ENCODE measurements at regions not wholly inside any gene's neighbourhood (a gene's known extent, or its start where the extent isn't known, plus 50 kb on each side); places are given as distances from the start of the nearest gene placed in this dataset.
"Not testable (repeated sequence)": the region's sequence is repeated elsewhere in the genome, so short reads cannot be mapped to it uniquely, and the experiment has no call there.

DNA sequence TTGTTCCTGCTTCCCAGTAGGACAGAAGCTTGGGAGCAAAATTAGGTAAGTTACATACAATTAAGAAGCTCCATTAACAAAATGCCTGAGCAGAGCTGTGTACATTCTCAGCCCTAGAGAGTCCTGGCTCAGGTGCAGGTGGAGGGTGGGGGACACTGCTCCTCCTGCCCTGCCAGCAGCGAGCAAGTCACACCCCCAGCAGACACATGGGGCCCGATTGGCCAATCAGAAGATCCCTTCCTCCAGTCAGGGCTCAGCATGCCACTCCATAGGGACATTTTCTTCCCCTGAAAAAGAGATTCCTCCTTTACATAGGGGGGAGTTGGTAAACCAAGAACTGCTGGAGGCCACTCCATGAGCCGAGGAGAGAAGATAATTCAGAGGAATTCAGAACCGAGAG lies 62.1 kb downstream of the PLXNA1 start:
- no peaks in the 10 kb centered on the region for H3F3A ChIP-seq (replicated peaks; ENCODE audit: low read depth)
- H3K4me3 Mint-ChIP-seq, result peak overlapping the region; percentile 59
- DNase-seq (ENCODE audit: low spot score), result peak; percentile 61

DNA sequence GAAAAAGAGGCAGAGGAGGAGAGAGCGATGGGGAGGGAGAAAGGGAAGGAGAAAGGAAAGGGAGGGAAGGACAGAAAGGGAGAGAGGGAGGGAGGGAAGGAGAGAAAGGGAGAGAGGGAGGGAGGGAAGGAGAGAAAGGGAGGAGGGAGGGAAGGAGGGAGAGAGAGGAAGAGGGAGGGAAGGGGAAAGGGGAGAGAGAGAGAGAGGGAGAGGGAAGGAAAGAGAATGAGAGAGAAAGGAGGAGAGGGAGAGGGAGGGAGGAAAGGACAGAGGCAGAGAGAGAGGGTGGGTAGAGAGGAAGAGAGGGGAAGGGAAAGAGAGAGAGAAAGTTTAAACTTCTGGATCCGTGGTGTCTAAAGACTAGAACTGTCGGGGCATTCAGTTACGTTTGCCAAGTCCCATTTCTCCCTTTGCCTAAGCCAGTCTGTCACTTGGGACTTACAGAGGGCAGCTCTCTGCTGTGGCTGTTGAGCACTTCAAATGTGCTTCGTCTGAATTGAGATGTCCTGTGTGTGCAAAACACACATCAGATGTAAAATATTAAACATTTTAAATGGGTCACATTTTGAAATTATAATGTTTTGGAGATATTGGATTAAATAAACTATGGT lies 62.6 kb downstream of the PLXNA1 start:
- Histone ChIP-seq H3K4me2 (0 out of 2 replicates have a peak overlapping the region, but pooled peaks have one; percentile 29), H3K36me3 (ENCODE audit: insufficient read depth) (no peaks in the 10 kb centered on the region), H3K27ac (ENCODE audit: low read depth) (no peak overlapping the region), H3F3A (replicated peaks; ENCODE audit: low read depth) (no peaks in the 10 kb centered on the region), H3K79me2 (replicated peaks; ENCODE audit: insufficient read depth) (no peaks in the 10 kb centered on the region), H4K20me1 (replicated peaks; ENCODE audit: insufficient read depth) (no peaks in the 10 kb centered on the region), H3K4me3 (no peak overlapping the region), H3K27me3 (ENCODE audit: insufficient read depth) (no peaks in the 10 kb centered on the region), H2AFZ (no peak overlapping the region), H3K9me2 (ENCODE audit: insufficient read depth) (no peaks in the 10 kb centered on the region; the same call in 1 of the 2 replicates), H3K4me1 (ENCODE audit: insufficient read depth) (no peaks in the 10 kb centered on the region; the same call in 1 of the 2 replicates)
- Mint-ChIP-seq H3K27me3 (ENCODE audit: insufficient read depth, low read depth, poor library complexity) (peaks cover 12% of the 10 kb centered on the region), H3K27ac (0 out of 2 replicates have a peak overlapping the region, but pooled peaks have one; percentile 65), H3K9me3 (peaks cover 26% of the 10 kb centered on the region), H3K4me3 (peak overlapping the region; percentile 59), H3K36me3 (ENCODE audit: low read depth) (peaks cover 8% of the 10 kb centered on the region; the same call in 2 of the 3 replicates), H3K4me1 (peaks cover 26% of the 10 kb centered on the region)
- DNase-seq (ENCODE audit: low spot score) (no peak), ATAC-seq (no peak)
- no peak for TF ChIP-seq EZH2phosphoT487 (IDR thresholded peaks at IDR 0.05; ENCODE audit: unreplicated experiment)
- TF ChIP-seq ZNF114 (CRISPR knock-in tag; IDR thresholded peaks at IDR 0.05), result no peak
- no peak for TF ChIP-seq POLR2AphosphoS5 (IDR thresholded peaks at IDR 0.05; ENCODE audit: low read depth)

More for the DNA sequence above, 62.1 kb downstream of the PLXNA1 start:
- Histone ChIP-seq H3K36me3 (ENCODE audit: insufficient read depth) (no peaks in the 10 kb centered on the region), H3K27me3 (ENCODE audit: insufficient read depth) (no peaks in the 10 kb centered on the region), H2AFZ (no peak overlapping the region), H3K4me1 (ENCODE audit: insufficient read depth) (no peaks in the 10 kb centered on the region; the same call in 1 of the 2 replicates), H3K79me2 (replicated peaks; ENCODE audit: insufficient read depth) (no peaks in the 10 kb centered on the region), H3K4me3 (no peak overlapping the region), H3K4me2 (0 out of 2 replicates have a peak overlapping the region, but pooled peaks have one; percentile 29), H4K20me1 (replicated peaks; ENCODE audit: insufficient read depth) (no peaks in the 10 kb centered on the region), H3K27ac (ENCODE audit: low read depth) (no peak overlapping the region), H3K9me2 (ENCODE audit: insufficient read depth) (no peaks in the 10 kb centered on the region; the same call in 1 of the 2 replicates)
- H3K4me1 Mint-ChIP-seq, result peaks cover 26% of the 10 kb centered on the region
- TF ChIP-seq STAT1 (IDR thresholded peaks at IDR 0.05; ENCODE audit: unreplicated experiment) (no peak), NANOG (IDR thresholded peaks at IDR 0.05; ENCODE audit: borderline replicate concordance) (no peak), JUNB (IDR thresholded peaks at IDR 0.05; ENCODE audit: unreplicated experiment) (no peak), ZNF331 (CRISPR knock-in tag; IDR thresholded peaks at IDR 0.05; ENCODE audit: low read depth) (no peak), CREB1 (CRISPR knock-in tag; IDR thresholded peaks at IDR 0.05; ENCODE audit: low read depth) (no peak), EZH2 (IDR thresholded peaks at IDR 0.05; ENCODE audit: low read depth, unreplicated experiment) (no peak), EZH2phosphoT487 (IDR thresholded peaks at IDR 0.05; ENCODE audit: unreplicated experiment) (no peak)
- TF ChIP-seq, protein P1, sequence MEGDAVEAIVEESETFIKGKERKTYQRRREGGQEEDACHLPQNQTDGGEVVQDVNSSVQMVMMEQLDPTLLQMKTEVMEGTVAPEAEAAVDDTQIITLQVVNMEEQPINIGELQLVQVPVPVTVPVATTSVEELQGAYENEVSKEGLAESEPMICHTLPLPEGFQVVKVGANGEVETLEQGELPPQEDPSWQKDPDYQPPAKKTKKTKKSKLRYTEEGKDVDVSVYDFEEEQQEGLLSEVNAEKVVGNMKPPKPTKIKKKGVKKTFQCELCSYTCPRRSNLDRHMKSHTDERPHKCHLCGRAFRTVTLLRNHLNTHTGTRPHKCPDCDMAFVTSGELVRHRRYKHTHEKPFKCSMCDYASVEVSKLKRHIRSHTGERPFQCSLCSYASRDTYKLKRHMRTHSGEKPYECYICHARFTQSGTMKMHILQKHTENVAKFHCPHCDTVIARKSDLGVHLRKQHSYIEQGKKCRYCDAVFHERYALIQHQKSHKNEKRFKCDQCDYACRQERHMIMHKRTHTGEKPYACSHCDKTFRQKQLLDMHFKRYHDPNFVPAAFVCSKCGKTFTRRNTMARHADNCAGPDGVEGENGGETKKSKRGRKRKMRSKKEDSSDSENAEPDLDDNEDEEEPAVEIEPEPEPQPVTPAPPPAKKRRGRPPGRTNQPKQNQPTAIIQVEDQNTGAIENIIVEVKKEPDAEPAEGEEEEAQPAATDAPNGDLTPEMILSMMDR (conservative IDR thresholded peaks at IDR 0.05; ENCODE audit: low read depth in 2 of 2), result no peak
- TF ChIP-seq, protein P2, sequence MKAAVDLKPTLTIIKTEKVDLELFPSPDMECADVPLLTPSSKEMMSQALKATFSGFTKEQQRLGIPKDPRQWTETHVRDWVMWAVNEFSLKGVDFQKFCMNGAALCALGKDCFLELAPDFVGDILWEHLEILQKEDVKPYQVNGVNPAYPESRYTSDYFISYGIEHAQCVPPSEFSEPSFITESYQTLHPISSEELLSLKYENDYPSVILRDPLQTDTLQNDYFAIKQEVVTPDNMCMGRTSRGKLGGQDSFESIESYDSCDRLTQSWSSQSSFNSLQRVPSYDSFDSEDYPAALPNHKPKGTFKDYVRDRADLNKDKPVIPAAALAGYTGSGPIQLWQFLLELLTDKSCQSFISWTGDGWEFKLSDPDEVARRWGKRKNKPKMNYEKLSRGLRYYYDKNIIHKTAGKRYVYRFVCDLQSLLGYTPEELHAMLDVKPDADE (IDR thresholded peaks at IDR 0.05), result no peak
- H3K27me3 Mint-ChIP-seq (ENCODE audit: insufficient read depth, low read depth, poor library complexity), result peaks cover 11% of the 10 kb centered on the region
- H3K36me3 Mint-ChIP-seq (ENCODE audit: low read depth), result peaks cover 8% of the 10 kb centered on the region; the same call in 2 of the 3 replicates
- H3K9me3 Mint-ChIP-seq, result peaks cover 26% of the 10 kb centered on the region
- H3K27ac Mint-ChIP-seq, result 0 out of 2 replicates have a peak overlapping the region, but pooled peaks have one; percentile 65
- peak; percentile 74 for ATAC-seq

DNA sequence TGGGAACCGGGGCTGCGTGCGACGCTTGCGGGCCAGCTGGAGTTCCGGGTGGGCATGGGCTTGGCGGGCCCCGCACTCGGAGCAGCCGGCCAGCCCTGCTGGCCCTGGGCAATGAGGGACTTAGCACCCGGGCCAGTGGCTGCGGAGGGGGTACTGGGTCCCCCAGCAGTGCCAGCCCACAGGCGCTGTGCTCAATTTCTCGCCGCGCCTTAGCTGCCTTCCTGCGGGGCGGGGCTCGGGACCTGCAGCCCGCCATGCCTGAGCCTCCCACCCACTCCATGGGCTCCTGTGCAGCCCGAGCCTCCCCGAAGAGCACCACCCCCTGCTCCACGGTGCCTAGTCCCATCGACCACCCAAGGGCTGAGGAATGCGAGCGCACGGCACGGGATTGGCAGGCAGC lies 63.8 kb downstream of the PLXNA1 start:
- H4K20me1 ChIP-seq (replicated peaks; ENCODE audit: insufficient read depth); H3K4me3 Mint-ChIP-seq; H3K4me3 ChIP-seq; H2AFZ ChIP-seq; H3K27ac Mint-ChIP-seq; H3K27me3 ChIP-seq (ENCODE audit: insufficient read depth); H3K4me1 ChIP-seq (ENCODE audit: insufficient read depth); H3F3A ChIP-seq (replicated peaks; ENCODE audit: low read depth); H3K27ac ChIP-seq (ENCODE audit: low read depth); ATAC-seq; H3K79me2 ChIP-seq (replicated peaks; ENCODE audit: insufficient read depth); DNase-seq (ENCODE audit: low spot score); H3K9me2 ChIP-seq (ENCODE audit: insufficient read depth); H3K36me3 ChIP-seq (ENCODE audit: insufficient read depth); H3K4me2 ChIP-seq; H3K36me3 Mint-ChIP-seq (ENCODE audit: low read depth): not testable (repeated sequence)
- Mint-ChIP-seq H3K4me1 (peaks cover 26% of the 10 kb centered on the region), H3K9me3 (peaks cover 26% of the 10 kb centered on the region), H3K27me3 (ENCODE audit: insufficient read depth, low read depth, poor library complexity) (peaks cover 11% of the 10 kb centered on the region)

Measured in GM23338 (cell line).